HEK293 (cell line): ENCODE measurements at regions not wholly inside any gene's neighbourhood (a gene's known extent, or its start where the extent isn't known, plus 50 kb on each side); places are given as distances from the start of the nearest gene placed in this dataset.

Experiments
- CTCF ChIA-PET: fragments of 350-600 bp; formaldehyde crosslinking; extraction: SDS; loops from one replicate; lab custom pipeline; 2021; ENCODE audit warnings: antibody characterized with exemption; lab: Yijun Ruan, JAX
- POLR2A ChIA-PET: fragments of 300-600 bp; formaldehyde crosslinking; extraction: SDS; loops from one replicate; lab custom pipeline; 2020; ENCODE audit warnings: antibody characterized with exemption, inconsistent platforms; lab: Yijun Ruan, JAX
- H3K27ac ChIP-seq: fragments of 200-500 bp; sonication (Bioruptor generic); 2 replicates; pipeline ENCODE4 v1.5.1; 2014; ENCODE audit warnings: low read depth, low read length, control low read depth, inconsistent platforms; ENCODE audit errors: extremely low read depth
- H3K36me3 ChIP-seq, 2 experiments: fragments of 200-500 bp in 1 of 2; sonication (Bioruptor generic) in 1 of 2; 1 replicate in 1 of 2; 2 replicates in 1 of 2; pipeline ENCODE4 v1.5.1; 2014 to 2017; ENCODE audit warnings: inconsistent platforms in 2 of 2, low read length in 2 of 2; ENCODE audit not compliant: control insufficient read depth in 2 of 2, insufficient read depth in 1 of 2
- H3K4me1 ChIP-seq: fragments of 200-500 bp; sonication (Bioruptor generic); 2 replicates; pipeline ENCODE4 v1.5.1; 2014; ENCODE audit warnings: mild to moderate bottlenecking, low read length, inconsistent platforms; ENCODE audit not compliant: control insufficient read depth, insufficient read depth
- H3K4me3 ChIP-seq: 2 replicates; pipeline ENCODE4 v1.5.1; 2011; ENCODE audit warnings: low read depth, mild to moderate bottlenecking, control low read depth, low read length, moderate library complexity
- H3K9me3 ChIP-seq: fragments of 200-500 bp; sonication (Bioruptor generic); 2 replicates; pipeline ENCODE4 v1.5.1; 2014; ENCODE audit warnings: low read depth, low read length, inconsistent platforms; ENCODE audit not compliant: control insufficient read depth, insufficient read depth
- AEBP2 ChIP-seq: fragments of 450-650 bp; formaldehyde crosslinking; IDR thresholded peaks from 2 replicates; pipeline ENCODE4 v1.5.1; 2016; ENCODE audit warnings: missing biosample characterization, missing genetic modification characterization, borderline replicate concordance
- BCL11A ChIP-seq: fragments of 450-650 bp; formaldehyde crosslinking; IDR thresholded peaks from 2 replicates; pipeline ENCODE4 v1.5.1; 2016; ENCODE audit warnings: low read depth, missing biosample characterization, missing genetic modification characterization
- BCL6B ChIP-seq: fragments of 450-650 bp; formaldehyde crosslinking; IDR thresholded peaks from 2 replicates; pipeline ENCODE4 v1.5.1; 2017; ENCODE audit warnings: missing biosample characterization, missing genetic modification characterization
- PRDM10 ChIP-seq: fragments of 450-650 bp; formaldehyde crosslinking; IDR thresholded peaks from 2 replicates; pipeline ENCODE4 v1.5.1; 2016; ENCODE audit warnings: missing biosample characterization, missing genetic modification characterization
- SETDB1 ChIP-seq: IDR thresholded peaks from one replicate; pipeline ENCODE4 v1.6.1; 2017; ENCODE audit warnings: mild to moderate bottlenecking, low read length, moderate library complexity, mixed read lengths; ENCODE audit not compliant: insufficient read length
- SP3 ChIP-seq: fragments of 450-650 bp; formaldehyde crosslinking; IDR thresholded peaks from 2 replicates; pipeline ENCODE4 v1.5.1; 2016; ENCODE audit warnings: missing biosample characterization, missing genetic modification characterization
- YY1 ChIP-seq: fragments of 450-650 bp; formaldehyde crosslinking; IDR thresholded peaks from 2 replicates; pipeline ENCODE4 v1.5.1; 2018; ENCODE audit warnings: missing biosample characterization, missing genetic modification characterization
- ZBTB10 ChIP-seq: fragments of 450-650 bp; formaldehyde crosslinking; IDR thresholded peaks from 2 replicates; pipeline ENCODE4 v1.5.1; 2016; ENCODE audit warnings: missing biosample characterization, missing genetic modification characterization
- ZBTB17 ChIP-seq: fragments of 450-650 bp; formaldehyde crosslinking; IDR thresholded peaks from 2 replicates; pipeline ENCODE4 v1.5.1; 2016; ENCODE audit warnings: missing biosample characterization, missing genetic modification characterization
- ZFP37 ChIP-seq: fragments of 450-650 bp; formaldehyde crosslinking; IDR thresholded peaks from 2 replicates; pipeline ENCODE4 v1.5.1; 2016; ENCODE audit warnings: missing biosample characterization, missing genetic modification characterization
- ZFP69B ChIP-seq: fragments of 450-650 bp; formaldehyde crosslinking; IDR thresholded peaks from 2 replicates; pipeline ENCODE4 v1.5.1; 2016; ENCODE audit warnings: missing biosample characterization, missing genetic modification characterization
- ZNF221 ChIP-seq: fragments of 450-650 bp; formaldehyde crosslinking; IDR thresholded peaks from 2 replicates; pipeline ENCODE4 v1.5.1; 2017; ENCODE audit warnings: missing biosample characterization, missing genetic modification characterization, borderline replicate concordance
- ZNF311 ChIP-seq: fragments of 450-650 bp; formaldehyde crosslinking; IDR thresholded peaks from 2 replicates; pipeline ENCODE4 v1.5.1; 2017; ENCODE audit warnings: missing biosample characterization, missing genetic modification characterization, borderline replicate concordance
- ZNF394 ChIP-seq: fragments of 450-650 bp; formaldehyde crosslinking; IDR thresholded peaks from 2 replicates; pipeline ENCODE4 v1.5.1; 2016; ENCODE audit warnings: missing biosample characterization, missing genetic modification characterization, mild to moderate bottlenecking, moderate library complexity, borderline replicate concordance
- ZNF426 ChIP-seq: fragments of 450-650 bp; formaldehyde crosslinking; IDR thresholded peaks from 2 replicates; pipeline ENCODE4 v1.5.1; 2017; ENCODE audit warnings: missing biosample characterization, missing genetic modification characterization, mild to moderate bottlenecking, inconsistent platforms, moderate library complexity
- ZNF513 ChIP-seq: fragments of 450-650 bp; IDR thresholded peaks from 2 replicates; pipeline ENCODE4 v1.5.1; 2018; ENCODE audit warnings: missing biosample characterization, missing genetic modification characterization
- ZNF555 ChIP-seq: fragments of 450-650 bp; formaldehyde crosslinking; conservative IDR thresholded peaks from 2 replicates; pipeline ENCODE4 v1.5.1; 2017; ENCODE audit warnings: missing biosample characterization, mild to moderate bottlenecking, missing genetic modification characterization, inconsistent platforms
- ZNF558 ChIP-seq: fragments of 450-650 bp; formaldehyde crosslinking; IDR thresholded peaks from 2 replicates; pipeline ENCODE4 v1.5.1; 2016; ENCODE audit warnings: missing biosample characterization, missing genetic modification characterization
- ZNF600 ChIP-seq: fragments of 450-650 bp; formaldehyde crosslinking; IDR thresholded peaks from 2 replicates; pipeline ENCODE4 v1.5.1; 2016; ENCODE audit warnings: missing biosample characterization, missing genetic modification characterization
- ZNF785 ChIP-seq: fragments of 450-650 bp; formaldehyde crosslinking; IDR thresholded peaks from 2 replicates; pipeline ENCODE4 v1.5.1; 2016; ENCODE audit warnings: missing biosample characterization, missing genetic modification characterization
- ZSCAN18 ChIP-seq: fragments of 450-650 bp; formaldehyde crosslinking; IDR thresholded peaks from 2 replicates; pipeline ENCODE4 v1.5.1; 2016; ENCODE audit warnings: missing biosample characterization, missing genetic modification characterization

GRCh38 chr6:106849120-106849519 lies 125.4 kb downstream of the CD24 start (continued):
- TF ChIP-seq AEBP2 (tag by site-specific recombination): no peak

- CTCF ChIA-PET: no interaction called here
- Histone ChIP-seq H3K4me3 (no peak overlapping the region), H3K27ac (no peak overlapping the region), H3K36me3 (no peaks in the 10 kb centered on the region), H3K4me1 (no peaks in the 10 kb centered on the region), H3K9me3 (no peaks in the 10 kb centered on the region)
- POLR2A ChIA-PET: no interaction called here
- TF ChIP-seq ZFP69B (tag by site-specific recombination): no peak
- TF ChIP-seq ZNF311 (tag by site-specific recombination): no peak
- TF ChIP-seq ZSCAN18 (tag by site-specific recombination): no peak
- TF ChIP-seq ZBTB10 (tag by site-specific recombination): no peak
- TF ChIP-seq ZNF785: no peak
- TF ChIP-seq ZNF426: no peak
- no peak for TF ChIP-seq ZNF221
- no peak for TF ChIP-seq ZNF600 (tag by site-specific recombination)
- TF ChIP-seq BCL6B (tag by site-specific recombination): no peak
These were observed 127.4 kb downstream of the CD24 start for GRCh38 chr6:106847116-106847515.

GRCh38 chr6:106844930-106845329 lies 129.6 kb downstream of the CD24 start:
- no peaks in the 10 kb centered on the region for H3K9me3 ChIP-seq
- no peaks in the 10 kb centered on the region for H3K36me3 ChIP-seq
- H3K27ac ChIP-seq: no peak overlapping the region
- H3K4me3 ChIP-seq: no peak overlapping the region
- H3K4me1 ChIP-seq: no peaks in the 10 kb centered on the region
- CTCF ChIA-PET: interaction anchor here (0.7 kb wide), 1 partner anchor 41 kb away, joined by 3 read pairs; no protein-coding TSS in a partner anchor
- POLR2A ChIA-PET: no interaction called here
- no peak for TF ChIP-seq SP3
- TF ChIP-seq ZFP37 (tag by site-specific recombination): no peak
- no peak for TF ChIP-seq ZNF394 (tag by site-specific recombination)
- TF ChIP-seq ZNF555 (tag by site-specific recombination): no peak
- no peak for TF ChIP-seq ZNF558 (tag by site-specific recombination)
- no peak for TF ChIP-seq YY1
- no peak for TF ChIP-seq SETDB1
- no peak for TF ChIP-seq BCL11A
- TF ChIP-seq PRDM10 (tag by site-specific recombination): no peak
- no peak for TF ChIP-seq ZBTB17
- no peak for TF ChIP-seq ZNF513
